ENCODE measurements at regions not wholly inside any gene's neighbourhood (a gene's known extent, or its start where the extent isn't known, plus 50 kb on each side); places are given as distances from the start of the nearest gene placed in this dataset.
"Not testable (repeated sequence)": the region's sequence is repeated elsewhere in the genome, so short reads cannot be mapped to it uniquely, and the experiment has no call there.

- not testable (repeated sequence) for DNase-seq
Observed at GRCh38 chr13:89521672-89522071, 1825.8 kb upstream of the MIR17HG start.

GRCh38 chr13:89541091-89542030, 1806.1 kb upstream of the MIR17HG start:
- no peak for DNase-seq

- DNase-seq, result peak; percentile 56
Observed at GRCh38 chr13:89550938-89551337, 1796.5 kb upstream of the MIR17HG start.

- no peak for DNase-seq
Observed at GRCh38 chr13:89554801-89555200, 1792.7 kb upstream of the MIR17HG start.

GRCh38 chr13:89565476-89566100, 1781.9 kb upstream of the MIR17HG start:
- no peak for DNase-seq

- DNase-seq, result no peak
Observed at GRCh38 chr13:89567025-89567424, 1780.5 kb upstream of the MIR17HG start.

GRCh38 chr13:89568276-89568675, 1779.2 kb upstream of the MIR17HG start:
- no peak for DNase-seq

- no peak for DNase-seq
Observed at GRCh38 chr13:89568746-89569145, 1778.7 kb upstream of the MIR17HG start.

GRCh38 chr13:89571676-89572075, 1775.8 kb upstream of the MIR17HG start:
- DNase-seq, result peak; percentile 25

- no peak for DNase-seq
Observed at GRCh38 chr13:89574077-89574476, 1773.4 kb upstream of the MIR17HG start.

GRCh38 chr13:89577301-89577700, 1770.2 kb upstream of the MIR17HG start:
- DNase-seq, result no peak

GRCh38 chr13:89584058-89584620, 1763.3 kb upstream of the MIR17HG start:
- peak; percentile 1 for DNase-seq

- no peak for DNase-seq
Observed at GRCh38 chr13:89602655-89603054, 1744.8 kb upstream of the MIR17HG start.

- no peak for DNase-seq
Observed at GRCh38 chr13:89603187-89603586, 1744.3 kb upstream of the MIR17HG start.

GRCh38 chr13:89609318-89609717, 1738.2 kb upstream of the MIR17HG start:
- no peak for DNase-seq

- DNase-seq, result no peak
Observed at GRCh38 chr13:89610331-89610730, 1737.2 kb upstream of the MIR17HG start.

- no peak for DNase-seq
Observed at GRCh38 chr13:89610881-89611280, 1736.6 kb upstream of the MIR17HG start.

GRCh38 chr13:89627996-89628395, 1719.5 kb upstream of the MIR17HG start:
- DNase-seq, result no peak

GRCh38 chr13:89628567-89628966, 1718.9 kb upstream of the MIR17HG start:
- DNase-seq, result no peak

- DNase-seq, result no peak
Observed at GRCh38 chr13:89650226-89650625, 1697.3 kb upstream of the MIR17HG start.

GRCh38 chr13:89660752-89661151, 1686.7 kb upstream of the MIR17HG start:
- DNase-seq, result no peak

GRCh38 chr13:89673789-89674311, 1673.6 kb upstream of the MIR17HG start:
- DNase-seq, result no peak

- DNase-seq, result no peak
Observed at GRCh38 chr13:89678466-89679121, 1668.9 kb upstream of the MIR17HG start.
